HEK293 (cell line): ENCODE measurements at regions not wholly inside any gene's neighbourhood (a gene's known extent, or its start where the extent isn't known, plus 50 kb on each side); places are given as distances from the start of the nearest gene placed in this dataset.

Source experiments
- CTCF ChIA-PET: fragments of 350-600 bp; formaldehyde crosslinking; extraction: SDS; loops from one replicate; lab custom pipeline; 2021; ENCODE audit warnings: antibody characterized with exemption; lab: Yijun Ruan, JAX
- POLR2A ChIA-PET: fragments of 300-600 bp; formaldehyde crosslinking; extraction: SDS; loops from one replicate; lab custom pipeline; 2020; ENCODE audit warnings: antibody characterized with exemption, inconsistent platforms; lab: Yijun Ruan, JAX
- H3K27ac ChIP-seq: fragments of 200-500 bp; sonication (Bioruptor generic); 2 replicates; pipeline ENCODE4 v1.5.1; 2014; ENCODE audit warnings: low read depth, low read length, control low read depth, inconsistent platforms; ENCODE audit errors: extremely low read depth
- H3K36me3 ChIP-seq, 2 experiments: fragments of 200-500 bp in 1 of 2; sonication (Bioruptor generic) in 1 of 2; 1 replicate in 1 of 2; 2 replicates in 1 of 2; pipeline ENCODE4 v1.5.1; 2014 to 2017; ENCODE audit warnings: inconsistent platforms in 2 of 2, low read length in 2 of 2; ENCODE audit not compliant: control insufficient read depth in 2 of 2, insufficient read depth in 1 of 2
- H3K4me1 ChIP-seq: fragments of 200-500 bp; sonication (Bioruptor generic); 2 replicates; pipeline ENCODE4 v1.5.1; 2014; ENCODE audit warnings: mild to moderate bottlenecking, low read length, inconsistent platforms; ENCODE audit not compliant: control insufficient read depth, insufficient read depth
- H3K4me3 ChIP-seq: 2 replicates; pipeline ENCODE4 v1.5.1; 2011; ENCODE audit warnings: low read depth, mild to moderate bottlenecking, control low read depth, low read length, moderate library complexity
- H3K9me3 ChIP-seq: fragments of 200-500 bp; sonication (Bioruptor generic); 2 replicates; pipeline ENCODE4 v1.5.1; 2014; ENCODE audit warnings: low read depth, low read length, inconsistent platforms; ENCODE audit not compliant: control insufficient read depth, insufficient read depth
- PRDM4 ChIP-seq: fragments of 450-650 bp; formaldehyde crosslinking; IDR thresholded peaks from 2 replicates; pipeline ENCODE4 v1.5.1; 2017; ENCODE audit warnings: missing biosample characterization, missing genetic modification characterization
- RBAK ChIP-seq: fragments of 450-650 bp; formaldehyde crosslinking; IDR thresholded peaks from 2 replicates; pipeline ENCODE4 v1.5.1; 2016; ENCODE audit warnings: missing biosample characterization, missing genetic modification characterization
- SP7 ChIP-seq: fragments of 450-650 bp; formaldehyde crosslinking; IDR thresholded peaks from 2 replicates; pipeline ENCODE4 v1.5.1; 2016; ENCODE audit warnings: missing biosample characterization, missing genetic modification characterization
- TSHZ1 ChIP-seq: fragments of 450-650 bp; formaldehyde crosslinking; IDR thresholded peaks from 2 replicates; pipeline ENCODE4 v1.5.1; 2016; ENCODE audit warnings: missing biosample characterization, missing genetic modification characterization, borderline replicate concordance
- ZBTB17 ChIP-seq: fragments of 450-650 bp; formaldehyde crosslinking; IDR thresholded peaks from 2 replicates; pipeline ENCODE4 v1.5.1; 2016; ENCODE audit warnings: missing biosample characterization, missing genetic modification characterization
- ZBTB8A ChIP-seq: fragments of 450-650 bp; formaldehyde crosslinking; IDR thresholded peaks from 2 replicates; pipeline ENCODE4 v1.5.1; 2016; ENCODE audit warnings: missing biosample characterization, missing genetic modification characterization
- ZFHX2 ChIP-seq: fragments of 450-650 bp; formaldehyde crosslinking; conservative IDR thresholded peaks from 2 replicates; pipeline ENCODE4 v1.5.1; 2016; ENCODE audit warnings: missing biosample characterization, missing genetic modification characterization
- ZNF18 ChIP-seq: fragments of 450-650 bp; formaldehyde crosslinking; IDR thresholded peaks from 2 replicates; pipeline ENCODE4 v1.5.1; 2016; ENCODE audit warnings: missing biosample characterization, missing genetic modification characterization
- ZNF426 ChIP-seq: fragments of 450-650 bp; formaldehyde crosslinking; IDR thresholded peaks from 2 replicates; pipeline ENCODE4 v1.5.1; 2017; ENCODE audit warnings: missing biosample characterization, missing genetic modification characterization, mild to moderate bottlenecking, inconsistent platforms, moderate library complexity
- ZNF48 ChIP-seq: fragments of 450-650 bp; formaldehyde crosslinking; IDR thresholded peaks from 2 replicates; pipeline ENCODE4 v1.5.1; 2016; ENCODE audit warnings: missing biosample characterization, missing genetic modification characterization
- ZNF558 ChIP-seq: fragments of 450-650 bp; formaldehyde crosslinking; IDR thresholded peaks from 2 replicates; pipeline ENCODE4 v1.5.1; 2016; ENCODE audit warnings: missing biosample characterization, missing genetic modification characterization
- ZNF585B ChIP-seq: fragments of 450-650 bp; formaldehyde crosslinking; IDR thresholded peaks from 2 replicates; pipeline ENCODE4 v1.5.1; 2016; ENCODE audit warnings: missing biosample characterization, missing genetic modification characterization
- ZNF626 ChIP-seq: fragments of 450-650 bp; sonication (Bioruptor Pico); formaldehyde crosslinking; IDR thresholded peaks from 2 replicates; pipeline ENCODE4 v1.5.1; 2018; ENCODE audit warnings: missing biosample characterization, missing genetic modification characterization, inconsistent platforms
- ZSCAN30 ChIP-seq: fragments of 450-650 bp; IDR thresholded peaks from 2 replicates; pipeline ENCODE4 v1.5.1; 2018; ENCODE audit warnings: missing biosample characterization, mild to moderate bottlenecking, missing genetic modification characterization, moderate library complexity
- ZXDB ChIP-seq: fragments of 450-650 bp; formaldehyde crosslinking; IDR thresholded peaks from 2 replicates; pipeline ENCODE4 v1.5.1; 2016; ENCODE audit warnings: missing biosample characterization, missing genetic modification characterization

GRCh38 chr5:125043781-125044391, 297.4 kb upstream of the ZNF608 start (continued):
- peak; percentile 37; the same call in 1 of the 2 replicates for TF ChIP-seq PRDM4 (tag by site-specific recombination)
- TF ChIP-seq ZBTB17 (tag by site-specific recombination): peak; percentile 81
- TF ChIP-seq ZNF626 (tag by site-specific recombination): no peak
- TF ChIP-seq TSHZ1 (tag by site-specific recombination): peak; percentile 44; the same call in 1 of the 2 replicates
- TF ChIP-seq ZSCAN30 (tag by site-specific recombination): peak; percentile 59; the same call in 1 of the 2 replicates
- no peak for TF ChIP-seq ZXDB (tag by site-specific recombination)
- TF ChIP-seq SP7 (tag by site-specific recombination): peak; percentile 49; the same call in 1 of the 2 replicates
- no peak for TF ChIP-seq ZNF426 (tag by site-specific recombination)
- TF ChIP-seq ZNF18 (tag by site-specific recombination): peak; percentile 79
- TF ChIP-seq ZNF585B (tag by site-specific recombination): no peak
- TF ChIP-seq ZBTB8A (tag by site-specific recombination): 0 out of 2 replicates have a peak, but pooled peaks have one; percentile 15

- CTCF ChIA-PET: no interaction called here
- no peaks in the 10 kb centered on the region for H3K9me3 ChIP-seq
Measured at GRCh38 chr5:125044491-125045282, 298.2 kb upstream of the ZNF608 start.

GRCh38 chr5:125045646-125046045, 299.2 kb upstream of the ZNF608 start:
- Histone ChIP-seq H3K36me3 (no peaks in the 10 kb centered on the region), H3K4me1 (peaks cover 39% of the 10 kb centered on the region), H3K27ac (no peak overlapping the region), H3K4me3 (no peak overlapping the region)
- POLR2A ChIA-PET: no interaction called here
- CTCF ChIA-PET: no interaction called here
- TF ChIP-seq ZNF558 (tag by site-specific recombination) (0 out of 2 replicates have a peak, but pooled peaks have one; percentile 53), RBAK (no peak)
- TF ChIP-seq, all 188 proteins: peak for 1
- H3K9me3 ChIP-seq: no peaks in the 10 kb centered on the region

More at GRCh38 chr5:125044491-125045282, 298.2 kb upstream of the ZNF608 start:
- Histone ChIP-seq H3K27ac (peak overlapping the region; percentile 32), H3K4me1 (peaks cover 34% of the 10 kb centered on the region)
- POLR2A ChIA-PET: no interaction called here
- TF ChIP-seq ZNF48: no peak
- TF ChIP-seq ZFHX2 (tag by site-specific recombination): 0 out of 2 replicates have a peak, but pooled peaks have one; percentile 3
- TF ChIP-seq, all 188 proteins: peak for 1
- no peaks in the 10 kb centered on the region for H3K36me3 ChIP-seq
- no peak overlapping the region for H3K4me3 ChIP-seq
